ACHN (cell line): ENCODE measurements at regions not wholly inside any gene's neighbourhood (a gene's known extent, or its start where the extent isn't known, plus 50 kb on each side); places are given as distances from the start of the nearest gene placed in this dataset.

Source experiments
- DNase-seq: peaks from one replicate; pipeline ENCODE4 v3.0.0-alpha.2; 2015
- in situ Hi-C: cut with HindIII; loops from 2 replicates; pipeline ENCODE4 v1.10.0; 2017; ENCODE audit warnings: low sequenced_read_pairs, low pct_ligation_motif_present, low pct_unique_long_range_greater_than_20kb

- DNase-seq: no peak
- in situ Hi-C loops: no loop called here
Observed at GRCh38 chr13:109369353-109370052, 416.9 kb downstream of the IRS2 start.

- no peak for DNase-seq
- in situ Hi-C loops: no loop called here
Observed at GRCh38 chr13:109368230-109368629, 418.2 kb downstream of the IRS2 start.

GRCh38 chr13:109366525-109366924, 419.9 kb downstream of the IRS2 start:
- DNase-seq: no peak
- in situ Hi-C loops: no loop called here

DNA sequence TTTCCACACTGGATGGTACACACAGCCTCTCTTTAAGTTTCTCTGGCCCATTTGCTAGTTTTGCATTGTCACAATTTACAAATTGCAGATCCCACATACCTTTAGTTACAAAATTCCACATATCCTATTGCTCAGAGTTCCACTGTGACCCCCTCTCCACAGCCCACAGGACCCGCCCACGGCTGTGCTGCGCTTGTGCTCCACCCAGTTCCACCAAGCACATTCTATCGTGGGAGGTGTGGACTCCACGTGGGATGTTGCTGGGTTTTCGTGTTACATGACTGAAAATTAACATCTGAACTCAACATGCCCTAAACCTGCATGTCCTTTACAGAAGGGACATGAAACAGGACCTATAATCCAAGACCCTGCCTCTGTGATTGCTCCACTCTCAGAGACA, 423.0 kb downstream of the IRS2 start:
- in situ Hi-C loops: no loop called here
- no peak for DNase-seq

DNA sequence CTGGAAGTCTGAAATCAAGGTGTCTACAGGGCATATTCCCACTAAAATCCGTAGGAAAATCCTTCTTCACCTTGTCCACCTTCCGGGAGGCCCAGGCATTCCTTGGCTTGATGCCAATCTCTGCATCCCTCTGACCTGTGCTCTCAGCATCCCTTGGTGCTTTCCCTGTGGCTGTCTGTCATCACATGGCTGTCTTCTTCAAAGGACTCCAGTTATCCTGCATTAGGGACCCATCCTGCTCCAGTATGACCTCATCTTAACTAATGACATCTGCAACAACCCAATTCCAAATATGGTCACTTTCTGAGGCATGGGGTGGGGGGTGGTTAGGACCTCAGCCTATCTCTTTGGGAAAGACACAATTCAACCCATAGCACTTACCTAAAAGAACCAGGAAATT, 423.8 kb downstream of the IRS2 start:
- in situ Hi-C loops: no loop called here

DNA sequence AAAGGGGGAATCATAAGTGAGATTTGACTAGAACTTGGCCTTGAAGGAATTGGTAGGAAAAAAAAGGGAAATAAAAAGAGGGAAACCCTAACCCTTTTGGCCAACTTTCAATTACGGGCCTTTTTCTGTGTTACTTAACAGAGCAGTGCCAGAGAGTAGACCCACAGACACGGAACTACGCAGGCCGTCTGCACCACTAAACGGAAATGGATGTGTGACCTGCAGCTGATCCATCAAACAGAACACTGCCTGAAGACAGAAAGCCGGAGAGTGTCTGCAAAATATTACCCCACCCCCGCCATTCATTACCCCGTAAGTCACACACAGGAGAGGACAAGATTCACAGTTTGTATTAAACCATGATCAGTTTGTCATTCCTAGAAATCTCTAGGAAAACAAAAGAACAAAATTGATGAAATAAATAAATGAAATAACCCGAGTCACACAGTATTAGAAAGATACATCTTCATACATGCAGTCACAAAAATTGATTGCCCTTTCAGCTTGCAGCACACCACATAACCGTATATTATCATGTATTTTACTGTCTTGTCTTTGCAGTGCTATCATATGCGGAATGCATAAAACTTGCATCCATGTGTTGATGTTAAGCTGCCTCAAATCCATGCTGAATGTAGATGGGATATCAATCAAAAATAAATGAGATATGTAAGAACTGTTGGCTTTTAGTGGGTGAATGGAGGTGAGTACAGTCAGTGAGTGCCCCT, 424.7 kb downstream of the IRS2 start:
- DNase-seq: no peak
- in situ Hi-C loops: no loop called here

More for the DNA sequence above, 423.8 kb downstream of the IRS2 start:
- no peak for DNase-seq

DNA sequence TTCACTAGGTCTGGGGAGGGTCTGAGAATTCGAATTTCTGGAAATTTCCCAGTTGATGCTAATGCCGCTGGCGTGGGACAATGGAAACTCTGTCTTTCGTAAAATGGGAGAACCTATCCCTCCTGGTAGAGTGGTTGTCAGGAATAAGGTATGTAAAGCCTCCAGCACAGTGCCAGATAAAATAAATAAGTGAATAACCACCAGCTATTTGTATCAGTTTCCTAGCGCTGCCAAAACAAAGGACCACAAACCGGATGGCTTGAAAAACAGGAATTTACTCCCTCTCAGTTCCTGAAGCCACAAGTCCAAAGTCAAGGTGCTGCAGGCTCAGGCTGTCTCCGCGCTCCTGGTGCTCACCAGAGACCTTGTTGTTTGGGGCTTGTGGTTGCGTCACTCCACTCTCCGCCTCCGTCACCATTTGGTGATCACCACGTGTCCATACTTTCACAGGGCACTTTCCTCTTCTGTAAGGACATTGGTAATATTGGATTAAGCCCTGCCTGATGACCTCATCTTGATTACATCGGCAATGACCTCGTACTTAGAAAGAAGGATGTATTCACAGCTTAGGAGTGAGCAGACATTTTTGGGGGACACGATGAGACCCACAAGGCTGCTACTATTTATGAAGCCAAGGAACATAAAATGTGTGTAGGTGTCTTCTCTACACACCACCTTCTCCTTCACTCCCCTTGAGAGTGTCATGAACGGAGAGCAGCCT, 428.5 kb downstream of the IRS2 start:
- in situ Hi-C loops: no loop called here

GRCh38 chr13:109355875-109356434, 430.4 kb downstream of the IRS2 start:
- in situ Hi-C loops: no loop called here
- no peak for DNase-seq

More for the DNA sequence above, 428.5 kb downstream of the IRS2 start:
- DNase-seq: no peak

DNA sequence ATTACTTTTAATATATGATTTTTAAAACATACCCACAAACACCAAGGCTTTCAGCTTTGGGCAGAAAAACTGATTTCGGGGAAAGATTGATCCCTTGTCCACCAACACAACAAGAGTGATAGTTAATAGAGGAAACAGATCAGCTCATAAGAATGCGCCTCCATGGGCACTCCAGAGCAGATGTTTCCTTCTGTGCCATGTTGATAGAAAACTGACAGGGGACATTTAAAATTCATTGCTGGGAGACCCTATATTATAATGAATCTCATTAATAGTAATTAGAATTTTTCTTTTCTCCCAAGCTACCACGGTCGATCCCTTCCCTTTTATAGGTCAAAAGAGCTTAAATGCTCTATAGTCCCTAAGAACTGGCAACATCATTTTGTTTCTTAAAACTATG, 431.2 kb downstream of the IRS2 start:
- in situ Hi-C loops: no loop called here
- no peak for DNase-seq

GRCh38 chr13:109351236-109351635, 435.1 kb downstream of the IRS2 start:
- in situ Hi-C loops: no loop called here
- no peak for DNase-seq

GRCh38 chr13:109348519-109349258, 437.7 kb downstream of the IRS2 start:
- DNase-seq: no peak
- in situ Hi-C loops: no loop called here

GRCh38 chr13:109346060-109346459, 440.3 kb downstream of the IRS2 start:
- no peak for DNase-seq
- in situ Hi-C loops: no loop called here

DNA sequence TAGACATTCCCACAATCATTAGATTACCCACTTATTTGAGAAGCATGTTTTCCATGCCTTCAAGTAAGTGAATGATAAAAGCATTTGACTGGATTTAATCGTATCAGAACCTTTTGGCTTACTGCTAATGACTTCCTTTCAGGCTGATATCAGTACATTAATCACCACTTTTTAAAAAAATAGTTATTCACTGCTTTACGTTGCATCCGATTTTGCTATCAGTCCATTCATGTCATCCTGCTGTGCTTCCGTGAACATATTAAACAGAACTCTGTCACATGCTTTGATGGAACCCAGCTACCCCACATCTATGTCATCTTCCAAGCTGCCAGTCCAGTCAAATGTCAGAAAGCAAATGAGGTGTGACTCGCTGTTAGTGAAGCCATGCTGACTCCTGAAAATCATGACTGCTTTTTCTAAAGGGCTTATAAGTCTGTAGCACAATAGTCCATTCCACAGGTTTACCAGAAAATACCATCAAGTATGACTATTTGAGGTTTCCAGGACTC, 440.9 kb downstream of the IRS2 start:
- in situ Hi-C loops: no loop called here
- DNase-seq: peak; percentile 8

DNA sequence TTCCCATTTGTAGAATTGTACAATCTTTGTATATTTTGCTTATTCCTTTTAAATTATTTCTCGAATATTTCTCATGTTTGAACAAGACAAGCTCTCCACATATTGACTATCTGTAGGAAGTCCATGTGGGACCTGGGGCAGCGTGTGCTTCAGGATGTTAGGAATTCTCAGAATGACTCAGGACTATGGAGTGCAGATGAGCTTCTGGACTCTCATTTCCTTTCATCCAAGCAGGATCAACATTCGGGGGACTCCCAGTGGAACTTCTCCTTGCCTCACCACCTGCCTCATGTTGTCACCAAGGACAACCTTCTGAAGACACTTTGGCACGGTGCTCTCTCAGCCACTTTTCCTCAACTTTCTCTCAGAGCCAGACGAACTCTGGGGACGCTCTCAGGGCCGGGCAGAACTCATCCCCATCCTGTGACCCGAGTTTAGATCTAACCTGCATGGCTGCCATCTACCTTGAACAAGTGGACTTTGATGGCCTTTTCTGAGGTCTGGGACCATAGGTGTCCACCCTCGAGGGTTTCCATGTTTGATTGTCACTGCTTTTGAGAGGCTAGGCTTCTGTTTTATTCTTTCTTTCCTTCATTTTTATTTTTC, 441.7 kb downstream of the IRS2 start:
- in situ Hi-C loops: no loop called here

DNA sequence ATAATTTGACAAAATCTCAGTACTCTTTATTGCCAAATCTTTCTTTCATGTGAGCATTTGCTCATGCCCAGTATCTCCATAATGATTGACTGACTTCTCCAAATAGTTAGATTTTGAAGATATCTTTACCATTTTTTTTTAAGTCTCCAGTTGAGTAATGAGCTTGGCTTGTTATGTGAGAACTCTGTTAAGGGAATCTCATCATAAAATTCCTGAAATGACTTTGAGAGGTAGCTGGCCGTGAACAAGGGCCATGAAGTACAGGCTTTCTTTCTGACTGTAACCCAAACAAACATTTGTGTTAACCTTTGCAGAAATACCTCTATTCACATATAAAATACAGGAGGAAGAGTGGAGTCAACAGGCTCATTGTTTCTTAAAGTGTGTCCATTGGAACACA, 449.7 kb downstream of the IRS2 start:
- peak; percentile 69 for DNase-seq
- in situ Hi-C loops: no loop called here

More for the DNA sequence above, 441.7 kb downstream of the IRS2 start:
- DNase-seq: peak; percentile 35

DNA sequence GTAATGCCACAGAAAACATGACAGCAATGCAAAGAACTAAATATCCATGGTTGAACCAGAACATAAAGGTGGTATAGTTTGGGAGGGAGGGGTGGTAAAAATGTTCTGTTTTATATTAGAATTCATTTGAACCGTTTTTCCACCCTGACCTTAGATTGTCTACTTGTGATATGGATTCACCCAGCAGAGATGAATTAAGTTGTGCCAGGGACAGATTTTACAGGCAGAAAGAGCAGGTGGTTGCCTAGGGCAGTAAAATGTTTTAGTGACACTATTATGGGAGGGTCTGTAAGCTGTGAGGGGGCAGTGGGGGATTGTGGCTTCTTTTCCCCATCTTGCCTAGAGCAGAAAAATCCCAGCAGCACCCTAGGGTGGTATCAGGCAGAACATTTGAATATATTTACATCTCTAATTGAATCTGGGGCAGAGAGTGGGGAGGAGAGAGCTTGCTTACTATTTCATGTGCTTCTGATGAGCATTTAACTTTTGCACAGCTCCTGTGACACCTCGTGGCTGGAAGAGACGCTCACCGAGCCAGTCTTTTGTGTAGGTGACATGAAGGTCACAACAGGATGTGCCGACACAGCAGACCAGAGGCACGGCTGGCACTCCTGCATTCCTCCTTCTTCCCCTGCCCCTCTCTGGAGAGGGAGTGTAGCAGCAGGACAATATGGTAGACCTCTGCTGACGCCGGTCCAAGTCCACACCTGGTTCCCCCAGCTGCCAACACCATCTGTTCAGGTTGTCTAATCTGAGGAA, 452.3 kb downstream of the IRS2 start:
- in situ Hi-C loops: no loop called here

More for the DNA sequence above, 452.3 kb downstream of the IRS2 start:
- DNase-seq: no peak
